Suprapubic skin (tissue), 4 donors: ENCODE measurements at regions not wholly inside any gene's neighbourhood (a gene's known extent, or its start where the extent isn't known, plus 50 kb on each side); places are given as distances from the start of the nearest gene placed in this dataset.
"Not testable (repeated sequence)": the region's sequence is repeated elsewhere in the genome, so short reads cannot be mapped to it uniquely, and the experiment has no call there.

Experiments used
- DNase-seq, 2 donors: peaks; one replicate each; pipeline ENCODE4 v3.0.0-alpha.2; 2019; ENCODE audit warnings: low spot score in 2 of 2
- H3K27ac ChIP-seq: fragments of 200-600 bp; sonication (generic); one replicate; pipeline ENCODE4 v1.5.1; 2019
- H3K27me3 ChIP-seq: fragments of 200-600 bp; sonication (generic); one replicate; pipeline ENCODE4 v1.5.1; 2019
- H3K36me3 ChIP-seq: fragments of 200-600 bp; sonication (generic); one replicate; pipeline ENCODE4 v1.5.1; 2019
- H3K4me1 ChIP-seq: fragments of 200-600 bp; sonication (generic); one replicate; pipeline ENCODE4 v1.5.1; 2019
- H3K4me3 ChIP-seq: fragments of 200-600 bp; sonication (generic); one replicate; pipeline ENCODE4 v1.5.1; 2019; ENCODE audit warnings: mild to moderate bottlenecking
- H3K9me3 ChIP-seq: fragments of 200-600 bp; sonication (generic); one replicate; pipeline ENCODE4 v1.5.1; 2019
- CTCF ChIP-seq, 2 donors: fragments of 200-600 bp in 1 of 2; fragments of 450-650 bp in 1 of 2; sonication (generic) in 1 of 2; IDR thresholded peaks; one replicate each; pipeline ENCODE4 v1.5.1; 2016 to 2019; ENCODE audit warnings: antibody characterized with exemption in 2 of 2, mild to moderate bottlenecking in 1 of 2, moderate library complexity in 1 of 2
- EP300 ChIP-seq: sonication (generic); formaldehyde crosslinking; IDR thresholded peaks from one replicate; pipeline ENCODE4 v1.6.1; 2017; ENCODE audit warnings: antibody characterized with exemption
- POLR2A ChIP-seq, 2 donors: fragments of 450-650 bp; IDR thresholded peaks; one replicate each; pipeline ENCODE4 v1.6.1; 2017; ENCODE audit warnings: antibody characterized with exemption in 2 of 2, mild to moderate bottlenecking in 2 of 2, moderate library complexity in 2 of 2
- POLR2AphosphoS5 ChIP-seq, 3 donors: sonication (generic); formaldehyde crosslinking; IDR thresholded peaks; one replicate each; pipeline ENCODE4 v1.6.1; 2017; ENCODE audit warnings: antibody characterized with exemption in 3 of 3
- WGBS: methylation state at CpG from one replicate; pipeline ENCODE4 v1.1.5; 2018; 5-methylcytosine and 5-hydroxymethylcytosine counted together

GRCh38 chr3:65130782-65131181 is 443.0 kb upstream of the ADAMTS9 start:
- H3K27ac ChIP-seq = no peak overlapping the region
- TF ChIP-seq CTCF (IDR thresholded peaks at IDR 0.05) (no peak), POLR2A (IDR thresholded peaks at IDR 0.05) (no peak), EP300 (no peak), POLR2AphosphoS5 (IDR thresholded peaks at IDR 0.05) (no peak)
- H3K4me1 ChIP-seq = peaks cover 7% of the 10 kb centered on the region
- DNase-seq = no peak
- no peaks in the 10 kb centered on the region for H3K36me3 ChIP-seq
- H3K27me3 ChIP-seq = no peaks in the 10 kb centered on the region
- WGBS = 91% methylated on average over 4 of the region's 4 CpGs
- H3K9me3 ChIP-seq = no peaks in the 10 kb centered on the region
- no peak overlapping the region for H3K4me3 ChIP-seq

- TF ChIP-seq POLR2AphosphoS5 (IDR thresholded peaks at IDR 0.05) (no peak), CTCF (IDR thresholded peaks at IDR 0.05) (no peak), EP300 (no peak), POLR2A (IDR thresholded peaks at IDR 0.05) (no peak)
- Histone ChIP-seq H3K4me1 (peaks cover 7% of the 10 kb centered on the region), H3K36me3 (no peaks in the 10 kb centered on the region), H3K27ac (no peak overlapping the region), H3K4me3 (no peak overlapping the region), H3K27me3 (no peaks in the 10 kb centered on the region), H3K9me3 (no peaks in the 10 kb centered on the region)
- DNase-seq = no peak
- 82% methylated on average over 6 of the region's 6 CpGs for WGBS
These were observed 440.5 kb upstream of the ADAMTS9 start for GRCh38 chr3:65128346-65128745.

- no peaks in the 10 kb centered on the region for H3K9me3 ChIP-seq
- H3K36me3 ChIP-seq = no peaks in the 10 kb centered on the region
- no peak overlapping the region for H3K27ac ChIP-seq
- peaks cover 7% of the 10 kb centered on the region for H3K4me1 ChIP-seq
- no peaks in the 10 kb centered on the region for H3K27me3 ChIP-seq
- no peak overlapping the region for H3K4me3 ChIP-seq
- no peak for TF ChIP-seq POLR2A (IDR thresholded peaks at IDR 0.05)
- no peak for TF ChIP-seq EP300
- no peak for TF ChIP-seq CTCF (IDR thresholded peaks at IDR 0.05)
- TF ChIP-seq POLR2AphosphoS5 (IDR thresholded peaks at IDR 0.05) = no peak
- 39% methylated on average over 7 of the region's 7 CpGs for WGBS
- DNase-seq = no peak
These were observed 439.0 kb upstream of the ADAMTS9 start for GRCh38 chr3:65126527-65127410.

GRCh38 chr3:65120156-65120555 is 432.4 kb upstream of the ADAMTS9 start:
- H3K4me1 ChIP-seq, H3K36me3 ChIP-seq, H3K9me3 ChIP-seq, H3K27ac ChIP-seq, DNase-seq, H3K4me3 ChIP-seq, H3K27me3 ChIP-seq: not testable (repeated sequence)
- WGBS = 97% methylated on average over 13 of the region's 13 CpGs

GRCh38 chr3:65118912-65119499 is 431.2 kb upstream of the ADAMTS9 start:
- TF ChIP-seq POLR2AphosphoS5 (IDR thresholded peaks at IDR 0.05) = no peak
- TF ChIP-seq CTCF (IDR thresholded peaks at IDR 0.05) = no peak
- TF ChIP-seq EP300 = no peak
- no peak for TF ChIP-seq POLR2A (IDR thresholded peaks at IDR 0.05)
- Histone ChIP-seq H3K27ac (no peak overlapping the region), H3K36me3 (no peaks in the 10 kb centered on the region), H3K9me3 (no peaks in the 10 kb centered on the region), H3K4me1 (no peaks in the 10 kb centered on the region), H3K27me3 (no peaks in the 10 kb centered on the region), H3K4me3 (no peak overlapping the region)
- WGBS = 90% methylated on average over 5 of the region's 5 CpGs
- no peak for DNase-seq
